HepG2 (cell line): ENCODE measurements at regions not wholly inside any gene's neighbourhood (a gene's known extent, or its start where the extent isn't known, plus 50 kb on each side); places are given as distances from the start of the nearest gene placed in this dataset.

ENCODE experiments used
- ATF7-NPFF ChIP-seq: sonication (generic); formaldehyde crosslinking; IDR thresholded peaks from 2 replicates; pipeline ENCODE4 v1.8.1; 2023; ENCODE audit warnings: mild to moderate bottlenecking, low read depth, missing genetic modification reagents, moderate library complexity
- CTCF ChIP-seq: sonication (generic); formaldehyde crosslinking; IDR thresholded peaks from 2 replicates; pipeline ENCODE4 v1.5.0; 2020; ENCODE audit warnings: mild to moderate bottlenecking, missing genetic modification reagents, moderate library complexity
- FOSL1 ChIP-seq: sonication (generic); formaldehyde crosslinking; IDR thresholded peaks from 2 replicates; pipeline ENCODE4 v1.9.0; 2021; ENCODE audit warnings: missing genetic modification reagents, borderline replicate concordance
- HHEX ChIP-seq: IDR thresholded peaks from 2 replicates; pipeline ENCODE4 v1.6.1; 2016; ENCODE audit warnings: control low read depth
- POLR2A ChIP-seq, 2 experiments: IDR thresholded peaks; 2 replicates each; pipeline ENCODE4 v1.6.1; 2011; ENCODE audit warnings: low read depth in 2 of 2, low read length in 2 of 2, mild to moderate bottlenecking in 1 of 2, moderate library complexity in 1 of 2; ENCODE audit not compliant: insufficient read depth in 1 of 2
- TF ChIP-seq, protein P1 (sequence below), 2 experiments: sonication (generic) in 1 of 2; formaldehyde crosslinking in 1 of 2; IDR thresholded peaks; 2 replicates each; pipeline versions ENCODE4 v1.4.0 to v1.6.1; 2016 to 2020; ENCODE audit warnings: borderline replicate concordance in 1 of 2, low read depth in 1 of 2, mild to moderate bottlenecking in 1 of 2, missing genetic modification reagents in 1 of 2

DNA sequence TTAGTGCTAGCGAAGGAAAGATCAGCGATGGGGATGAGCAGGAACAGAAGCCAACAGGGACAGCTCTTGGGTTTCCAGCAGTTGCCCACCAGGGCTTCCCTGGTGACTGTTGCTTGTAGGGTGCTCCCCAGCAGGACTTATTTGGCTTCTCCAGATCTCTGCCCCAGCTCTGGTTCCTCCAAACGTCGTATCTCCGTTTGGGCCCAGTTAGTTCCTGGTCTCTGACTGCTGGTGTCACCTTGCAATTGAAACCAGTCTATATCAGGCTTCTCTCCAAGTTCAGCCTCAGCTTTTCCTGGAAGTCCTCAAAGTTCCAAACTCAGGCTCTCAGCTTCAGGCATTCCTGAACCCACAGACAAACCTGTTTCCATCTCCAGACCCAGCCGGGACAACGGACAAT is 70.8 kb upstream of the NXT1 start:
- TF ChIP-seq CTCF (CRISPR knock-in tag) (no peak), ATF7-NPFF (CRISPR knock-in tag) (no peak), POLR2A (IDR thresholded peaks at IDR 0.05; ENCODE audit: insufficient read depth in 1 of 2, low read depth in 2 of 2, low read length in 2 of 2) (no peak), FOSL1 (no peak), HHEX (CRISPR knock-in tag) (no peak)
- TF ChIP-seq, protein P1, sequence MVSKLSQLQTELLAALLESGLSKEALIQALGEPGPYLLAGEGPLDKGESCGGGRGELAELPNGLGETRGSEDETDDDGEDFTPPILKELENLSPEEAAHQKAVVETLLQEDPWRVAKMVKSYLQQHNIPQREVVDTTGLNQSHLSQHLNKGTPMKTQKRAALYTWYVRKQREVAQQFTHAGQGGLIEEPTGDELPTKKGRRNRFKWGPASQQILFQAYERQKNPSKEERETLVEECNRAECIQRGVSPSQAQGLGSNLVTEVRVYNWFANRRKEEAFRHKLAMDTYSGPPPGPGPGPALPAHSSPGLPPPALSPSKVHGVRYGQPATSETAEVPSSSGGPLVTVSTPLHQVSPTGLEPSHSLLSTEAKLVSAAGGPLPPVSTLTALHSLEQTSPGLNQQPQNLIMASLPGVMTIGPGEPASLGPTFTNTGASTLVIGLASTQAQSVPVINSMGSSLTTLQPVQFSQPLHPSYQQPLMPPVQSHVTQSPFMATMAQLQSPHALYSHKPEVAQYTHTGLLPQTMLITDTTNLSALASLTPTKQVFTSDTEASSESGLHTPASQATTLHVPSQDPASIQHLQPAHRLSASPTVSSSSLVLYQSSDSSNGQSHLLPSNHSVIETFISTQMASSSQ (IDR thresholded peaks at IDR 0.05; ENCODE audit: low read depth): no peak
- TF ChIP-seq, protein P1 (CRISPR knock-in tag; IDR thresholded peaks at IDR 0.05; ENCODE audit: borderline replicate concordance): no peak
